ENCODE measurements at regions not wholly inside any gene's neighbourhood (a gene's known extent, or its start where the extent isn't known, plus 50 kb on each side); places are given as distances from the start of the nearest gene placed in this dataset.

GRCh38 chr3:102670986-102671385, 236.2 kb downstream of the ZPLD1 start:
- intact Hi-C loops (cut with DNase I): no loop called here
- no peak overlapping the region for H3K27ac ChIP-seq
- no peak for TF ChIP-seq CTCF (IDR thresholded peaks at IDR 0.05)
- H3K4me1 ChIP-seq: no peaks in the 10 kb centered on the region
- no peak for ATAC-seq
- no peaks in the 10 kb centered on the region for H3K9me3 ChIP-seq
- no peaks in the 10 kb centered on the region for H3K27me3 ChIP-seq
- DNase-seq: no peak
- H3K36me3 ChIP-seq: no peaks in the 10 kb centered on the region
- no peak overlapping the region for H3K4me3 ChIP-seq

- no peaks in the 10 kb centered on the region for H3K4me1 ChIP-seq
- H3K36me3 ChIP-seq: no peaks in the 10 kb centered on the region
- intact Hi-C loops (cut with DNase I): no loop called here
- ATAC-seq (no peak), DNase-seq (no peak)
- no peak for TF ChIP-seq CTCF (IDR thresholded peaks at IDR 0.05)
- H3K27ac ChIP-seq: no peak overlapping the region
- H3K4me3 ChIP-seq: no peak overlapping the region
- H3K9me3 ChIP-seq: no peaks in the 10 kb centered on the region
- no peaks in the 10 kb centered on the region for H3K27me3 ChIP-seq
Observed at GRCh38 chr3:102672305-102672704, 237.5 kb downstream of the ZPLD1 start.

- H3K9me3 ChIP-seq: no peaks in the 10 kb centered on the region
- intact Hi-C loops (cut with DNase I): no loop called here
- ATAC-seq (peak; percentile 88), DNase-seq (peak; percentile 69)
- H3K27ac ChIP-seq: no peak overlapping the region
- H3K4me1 ChIP-seq: no peaks in the 10 kb centered on the region
- TF ChIP-seq CTCF (IDR thresholded peaks at IDR 0.05): peak; percentile 79
- no peaks in the 10 kb centered on the region for H3K27me3 ChIP-seq
- H3K36me3 ChIP-seq: no peaks in the 10 kb centered on the region
- peak overlapping the region; percentile 19 for H3K4me3 ChIP-seq
Observed at GRCh38 chr3:102673271-102674115, 238.7 kb downstream of the ZPLD1 start.

- DNase-seq: no peak
- intact Hi-C loops (cut with DNase I): no loop called here
- H3K4me3 ChIP-seq: no peak overlapping the region
Observed at GRCh38 chr3:102674284-102674683, 239.5 kb downstream of the ZPLD1 start.

GRCh38 chr3:102676424-102676823, 241.6 kb downstream of the ZPLD1 start:
- ATAC-seq (no peak), DNase-seq (no peak)
- H3K4me1 ChIP-seq: no peaks in the 10 kb centered on the region
- no peaks in the 10 kb centered on the region for H3K9me3 ChIP-seq
- H3K4me3 ChIP-seq: no peak overlapping the region
- intact Hi-C loops (cut with DNase I): no loop called here
- no peak overlapping the region for H3K27ac ChIP-seq
- no peaks in the 10 kb centered on the region for H3K36me3 ChIP-seq
- H3K27me3 ChIP-seq: no peaks in the 10 kb centered on the region
- TF ChIP-seq CTCF (IDR thresholded peaks at IDR 0.05): no peak

More at GRCh38 chr3:102674284-102674683, 239.5 kb downstream of the ZPLD1 start:
- H3K27ac ChIP-seq: no peak overlapping the region
- no peak for TF ChIP-seq CTCF (IDR thresholded peaks at IDR 0.05)
- H3K36me3 ChIP-seq: no peaks in the 10 kb centered on the region
- no peaks in the 10 kb centered on the region for H3K27me3 ChIP-seq
- H3K4me1 ChIP-seq: no peaks in the 10 kb centered on the region
- H3K9me3 ChIP-seq: no peaks in the 10 kb centered on the region
- no peak for ATAC-seq

Data from upper lobe of right lung (tissue), 1 donor.